ENCODE measurements at regions not wholly inside any gene's neighbourhood (a gene's known extent, or its start where the extent isn't known, plus 50 kb on each side); places are given as distances from the start of the nearest gene placed in this dataset.
"Not testable (repeated sequence)": the region's sequence is repeated elsewhere in the genome, so short reads cannot be mapped to it uniquely, and the experiment has no call there.

DNA sequence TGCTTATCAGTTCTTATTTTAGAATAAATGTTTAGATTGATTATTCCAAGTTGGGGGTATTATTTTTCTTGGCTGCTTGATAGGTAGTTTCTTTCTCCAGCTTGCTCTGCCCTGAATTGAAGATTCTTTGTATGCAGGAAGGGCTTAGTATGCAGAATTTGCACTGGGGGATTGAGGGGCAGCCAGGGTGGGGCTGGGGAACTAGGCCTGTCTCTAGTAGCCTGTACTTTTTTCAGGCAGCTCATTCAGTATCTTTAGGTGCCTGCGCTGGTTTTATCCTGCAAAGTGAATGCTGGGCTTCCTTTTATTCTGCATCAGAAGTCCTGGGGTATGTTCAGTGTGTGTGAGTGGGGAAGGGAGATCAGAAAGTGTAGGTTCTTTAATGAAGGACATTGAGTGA lies 228.3 kb upstream of the ELL2 start:
- Histone ChIP-seq H3K4me1 (ENCODE audit: control insufficient read depth, insufficient read depth, low read length) (no peaks in the 10 kb centered on the region), H3K27ac (ENCODE audit: low read depth, low read length) (no peak overlapping the region), H3K36me3 (ENCODE audit: control insufficient read depth, insufficient read depth, low read length) (no peaks in the 10 kb centered on the region), H3K27me3 (ENCODE audit: control insufficient read depth, insufficient read depth, low read length) (no peaks in the 10 kb centered on the region), H3K9me3 (ENCODE audit: control insufficient read depth, insufficient read depth, low read length) (peaks cover 2% of the 10 kb centered on the region), H3K4me3 (ENCODE audit: low read depth, low read length) (no peak overlapping the region)
- DNase-seq (ENCODE audit: low read depth in 4 of 6, low spot score in 6 of 6): no peak
- 88% methylated on average over 1 of the region's 1 CpG for WGBS (ENCODE audit: insufficient coverage)

- Histone ChIP-seq H3K27ac (ENCODE audit: low read depth, low read length) (no peak overlapping the region), H3K9me3 (ENCODE audit: control insufficient read depth, insufficient read depth, low read length) (peaks cover 2% of the 10 kb centered on the region), H3K4me3 (ENCODE audit: low read depth, low read length) (no peak overlapping the region), H3K36me3 (ENCODE audit: control insufficient read depth, insufficient read depth, low read length) (no peaks in the 10 kb centered on the region), H3K4me1 (ENCODE audit: control insufficient read depth, insufficient read depth, low read length) (no peaks in the 10 kb centered on the region), H3K27me3 (ENCODE audit: control insufficient read depth, insufficient read depth, low read length) (no peaks in the 10 kb centered on the region)
- no peak for DNase-seq (ENCODE audit: low read depth in 4 of 6, low spot score in 6 of 6)
- no CpG with 5 or more reads among the region's 2 CpGs for WGBS (ENCODE audit: insufficient coverage)
Measured at GRCh38 chr5:96189028-96189826, 227.6 kb upstream of the ELL2 start.

DNA sequence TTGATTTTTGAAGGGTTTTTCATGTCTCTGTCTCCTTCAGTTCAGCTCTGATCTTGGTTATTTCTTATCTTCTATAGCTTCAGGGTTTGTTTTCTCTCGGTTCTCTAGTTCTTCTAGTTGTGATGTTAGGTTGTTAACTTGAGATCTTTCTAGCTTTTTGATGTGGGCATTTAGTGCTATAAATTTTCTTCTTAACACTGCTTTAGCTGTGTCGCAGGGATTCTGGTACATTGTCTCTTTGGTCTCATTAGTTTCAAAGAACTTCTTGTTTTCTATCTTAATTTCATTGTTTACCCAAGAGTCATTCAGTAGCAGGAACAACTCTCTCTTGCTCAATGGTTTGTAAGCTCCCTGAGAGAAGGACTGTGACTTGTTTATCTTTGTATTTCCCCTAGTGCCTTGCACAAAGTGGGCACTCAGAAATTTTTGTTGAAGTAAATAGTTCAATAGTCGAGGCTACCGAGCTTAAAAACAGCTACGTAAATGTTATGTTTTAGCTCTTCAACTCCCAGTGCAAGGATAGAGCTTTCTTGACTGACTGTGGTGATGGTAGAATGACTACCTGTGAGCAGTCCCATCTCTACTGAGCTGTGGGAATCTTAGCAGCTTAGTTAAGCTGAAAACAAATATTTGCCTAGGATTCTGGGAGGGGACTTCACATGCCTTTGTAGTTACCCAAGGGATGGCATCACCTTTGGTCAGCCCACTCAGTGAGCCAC lies 225.8 kb upstream of the ELL2 start:
- DNase-seq (ENCODE audit: low read depth in 4 of 6, low spot score in 6 of 6): no peak
- Histone ChIP-seq H3K36me3 (ENCODE audit: control insufficient read depth, insufficient read depth, low read length) (no peaks in the 10 kb centered on the region), H3K4me3 (ENCODE audit: low read depth, low read length) (no peak overlapping the region), H3K9me3 (ENCODE audit: control insufficient read depth, insufficient read depth, low read length) (peaks cover 2% of the 10 kb centered on the region), H3K4me1 (ENCODE audit: control insufficient read depth, insufficient read depth, low read length) (no peaks in the 10 kb centered on the region), H3K27me3 (ENCODE audit: control insufficient read depth, insufficient read depth, low read length) (no peaks in the 10 kb centered on the region), H3K27ac (ENCODE audit: low read depth, low read length) (no peak overlapping the region)
- WGBS (ENCODE audit: insufficient coverage): 95% methylated on average over 3 of the region's 5 CpGs

GRCh38 chr5:96184510-96184909 lies 222.9 kb upstream of the ELL2 start:
- not testable (repeated sequence) for H3K36me3 ChIP-seq (ENCODE audit: control insufficient read depth, insufficient read depth, low read length); H3K27me3 ChIP-seq (ENCODE audit: control insufficient read depth, insufficient read depth, low read length); H3K9me3 ChIP-seq (ENCODE audit: control insufficient read depth, insufficient read depth, low read length); H3K27ac ChIP-seq (ENCODE audit: low read depth, low read length); H3K4me1 ChIP-seq (ENCODE audit: control insufficient read depth, insufficient read depth, low read length); DNase-seq (ENCODE audit: low read depth in 4 of 6, low spot score in 6 of 6); H3K4me3 ChIP-seq (ENCODE audit: low read depth, low read length)

GRCh38 chr5:96180684-96181435 lies 219.2 kb upstream of the ELL2 start:
- no peaks in the 10 kb centered on the region for H3K36me3 ChIP-seq (ENCODE audit: control insufficient read depth, insufficient read depth, low read length)
- DNase-seq (ENCODE audit: low read depth in 4 of 6, low spot score in 6 of 6): no peak
- H3K27ac ChIP-seq (ENCODE audit: low read depth, low read length): no peak overlapping the region
- H3K27me3 ChIP-seq (ENCODE audit: control insufficient read depth, insufficient read depth, low read length): no peaks in the 10 kb centered on the region
- no peaks in the 10 kb centered on the region for H3K4me1 ChIP-seq (ENCODE audit: control insufficient read depth, insufficient read depth, low read length)
- WGBS (ENCODE audit: insufficient coverage): 86% methylated on average over 1 of the region's 2 CpGs
- H3K9me3 ChIP-seq (ENCODE audit: control insufficient read depth, insufficient read depth, low read length): peaks cover 2% of the 10 kb centered on the region
- H3K4me3 ChIP-seq (ENCODE audit: low read depth, low read length): no peak overlapping the region

DNA sequence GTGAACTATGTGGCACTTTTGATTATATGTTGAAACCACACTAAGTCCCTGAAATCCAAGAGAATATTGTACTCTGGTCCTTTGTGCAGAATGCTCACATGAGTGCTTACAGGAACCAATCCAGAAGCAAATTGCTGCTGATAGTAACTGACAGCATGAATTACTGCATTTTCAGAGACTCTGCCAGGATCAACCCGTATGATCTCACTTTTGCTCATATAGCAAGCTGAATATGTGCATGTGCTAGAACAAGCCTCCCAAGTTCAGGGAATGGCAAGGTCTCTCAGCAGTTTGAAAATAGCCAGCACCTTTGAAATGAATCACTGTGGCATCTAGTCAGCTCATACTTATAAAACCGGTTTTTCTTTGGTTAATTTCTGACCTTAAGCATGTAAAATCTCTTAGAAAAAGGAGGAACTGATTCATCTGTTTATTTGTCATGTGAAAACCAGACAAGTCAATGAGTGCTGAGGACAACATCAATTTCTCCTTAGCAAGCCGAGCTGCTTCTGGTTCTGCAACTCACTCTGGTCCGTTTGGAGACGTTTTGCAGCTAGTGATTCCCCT lies 215.7 kb upstream of the ELL2 start:
- Histone ChIP-seq H3K4me1 (ENCODE audit: control insufficient read depth, insufficient read depth, low read length) (no peaks in the 10 kb centered on the region), H3K9me3 (ENCODE audit: control insufficient read depth, insufficient read depth, low read length) (no peaks in the 10 kb centered on the region), H3K36me3 (ENCODE audit: control insufficient read depth, insufficient read depth, low read length) (no peaks in the 10 kb centered on the region), H3K27ac (ENCODE audit: low read depth, low read length) (no peak overlapping the region), H3K27me3 (ENCODE audit: control insufficient read depth, insufficient read depth, low read length) (no peaks in the 10 kb centered on the region), H3K4me3 (ENCODE audit: low read depth, low read length) (no peak overlapping the region)
- WGBS (ENCODE audit: insufficient coverage): 70% methylated on average over 2 of the region's 5 CpGs
- peak in 1 of 6 donors; percentile 21 for DNase-seq (ENCODE audit: low read depth in 4 of 6, low spot score in 6 of 6)

DNA sequence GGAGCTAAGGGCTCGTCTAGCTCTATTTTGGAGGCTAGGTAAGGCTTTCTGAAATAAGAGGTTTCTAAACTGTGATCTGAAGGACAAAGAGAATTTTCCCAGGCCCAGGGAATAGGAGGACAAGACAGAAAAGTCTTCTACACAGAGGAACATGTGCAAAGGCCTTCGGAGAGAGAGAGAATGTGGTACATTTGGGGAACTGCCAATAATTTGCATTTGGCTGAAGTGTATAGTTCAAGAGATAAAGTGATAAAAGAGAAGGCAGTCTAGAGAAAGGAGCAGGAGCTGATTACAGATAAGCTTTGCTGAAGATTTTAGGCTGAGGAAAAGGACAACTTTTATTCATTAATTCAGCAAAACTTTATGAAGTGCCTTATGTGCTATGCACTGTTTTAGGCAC lies 214.4 kb upstream of the ELL2 start:
- no peaks in the 10 kb centered on the region for H3K9me3 ChIP-seq (ENCODE audit: control insufficient read depth, insufficient read depth, low read length)
- no peaks in the 10 kb centered on the region for H3K36me3 ChIP-seq (ENCODE audit: control insufficient read depth, insufficient read depth, low read length)
- no peak overlapping the region for H3K4me3 ChIP-seq (ENCODE audit: low read depth, low read length)
- no peaks in the 10 kb centered on the region for H3K27me3 ChIP-seq (ENCODE audit: control insufficient read depth, insufficient read depth, low read length)
- no peaks in the 10 kb centered on the region for H3K4me1 ChIP-seq (ENCODE audit: control insufficient read depth, insufficient read depth, low read length)
- WGBS (ENCODE audit: insufficient coverage): 66% methylated on average over 2 of the region's 2 CpGs
- no peak overlapping the region for H3K27ac ChIP-seq (ENCODE audit: low read depth, low read length)
- no peak for DNase-seq (ENCODE audit: low read depth in 4 of 6, low spot score in 6 of 6)

DNA sequence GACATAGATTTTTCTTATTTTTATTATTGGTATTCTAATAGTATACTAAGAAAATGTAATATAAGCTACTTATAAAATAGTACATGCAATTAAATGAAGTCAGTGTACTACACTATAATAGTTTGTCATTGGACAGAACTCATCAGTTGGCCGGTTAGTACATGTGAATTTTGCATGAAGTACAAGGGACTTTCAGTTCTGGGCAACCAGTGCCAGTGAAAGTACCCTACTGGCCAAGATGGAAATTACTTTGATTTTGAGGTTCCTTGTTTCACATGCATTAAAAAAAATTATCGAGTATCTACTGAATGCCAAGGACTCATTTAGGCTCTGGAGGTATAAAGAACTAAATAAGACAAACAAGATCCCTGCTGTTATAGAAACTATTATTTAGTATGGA lies 213.4 kb upstream of the ELL2 start:
- no peaks in the 10 kb centered on the region for H3K27me3 ChIP-seq (ENCODE audit: control insufficient read depth, insufficient read depth, low read length)

GRCh38 chr5:96173366-96173765 lies 211.7 kb upstream of the ELL2 start:
- H3K36me3 ChIP-seq (ENCODE audit: control insufficient read depth, insufficient read depth, low read length): no peaks in the 10 kb centered on the region
- H3K27me3 ChIP-seq (ENCODE audit: control insufficient read depth, insufficient read depth, low read length): no peaks in the 10 kb centered on the region
- H3K9me3 ChIP-seq (ENCODE audit: control insufficient read depth, insufficient read depth, low read length): no peaks in the 10 kb centered on the region
- no peaks in the 10 kb centered on the region for H3K4me1 ChIP-seq (ENCODE audit: control insufficient read depth, insufficient read depth, low read length)
- H3K27ac ChIP-seq (ENCODE audit: low read depth, low read length): no peak overlapping the region
- no peak for DNase-seq (ENCODE audit: low read depth in 4 of 6, low spot score in 6 of 6)
- H3K4me3 ChIP-seq (ENCODE audit: low read depth, low read length): no peak overlapping the region
- no CpG with 5 or more reads among the region's 1 CpG for WGBS (ENCODE audit: insufficient coverage)

More for the DNA sequence above, 213.4 kb upstream of the ELL2 start:
- no peaks in the 10 kb centered on the region for H3K36me3 ChIP-seq (ENCODE audit: control insufficient read depth, insufficient read depth, low read length)
- H3K9me3 ChIP-seq (ENCODE audit: control insufficient read depth, insufficient read depth, low read length): no peaks in the 10 kb centered on the region
- H3K4me1 ChIP-seq (ENCODE audit: control insufficient read depth, insufficient read depth, low read length): no peaks in the 10 kb centered on the region
- 100% methylated on average over 1 of the region's 2 CpGs for WGBS (ENCODE audit: insufficient coverage)
- no peak for DNase-seq (ENCODE audit: low read depth in 4 of 6, low spot score in 6 of 6)
- H3K27ac ChIP-seq (ENCODE audit: low read depth, low read length): no peak overlapping the region
- H3K4me3 ChIP-seq (ENCODE audit: low read depth, low read length): no peak overlapping the region

All from spinal cord (tissue), 9 donors.